Upper lobe of right lung (tissue), 1 donor: ENCODE measurements at regions not wholly inside any gene's neighbourhood (a gene's known extent, or its start where the extent isn't known, plus 50 kb on each side); places are given as distances from the start of the nearest gene placed in this dataset.
"Not testable (repeated sequence)": the region's sequence is repeated elsewhere in the genome, so short reads cannot be mapped to it uniquely, and the experiment has no call there.

Source experiments
- ATAC-seq: fragments of 200-7000 bp; cut with Tn5 transposase; one replicate; pipeline ENCODE4 v1.9.1; 2020; ENCODE audit warnings: mild to moderate bottlenecking, moderate library complexity
- DNase-seq: peaks from one replicate; pipeline ENCODE4 v3.0.0-alpha.2; 2020
- H3K27ac ChIP-seq: fragments of 200-600 bp; one replicate; pipeline ENCODE4 v1.8.0; 2022
- H3K27me3 ChIP-seq: fragments of 200-600 bp; one replicate; pipeline ENCODE4 v1.8.0; 2022; ENCODE audit warnings: mild to moderate bottlenecking
- H3K36me3 ChIP-seq: fragments of 200-600 bp; one replicate; pipeline ENCODE4 v1.8.0; 2022
- H3K4me1 ChIP-seq: fragments of 200-600 bp; one replicate; pipeline ENCODE4 v1.8.0; 2022
- H3K4me3 ChIP-seq: fragments of 200-600 bp; one replicate; pipeline ENCODE4 v1.8.0; 2022; ENCODE audit warnings: mild to moderate bottlenecking
- H3K9me3 ChIP-seq: fragments of 200-600 bp; one replicate; pipeline ENCODE4 v1.8.0; 2022
- intact Hi-C: fragments of 100-400 bp; cut with DNase I; formaldehyde crosslinking; loops from one replicate; pipeline ENCODE4 v1.11.0; 2022
- TF ChIP-seq, protein P1 (sequence below): fragments of 200-600 bp; IDR thresholded peaks from one replicate; pipeline ENCODE4 v1.8.0; 2022; ENCODE audit warnings: antibody characterized with exemption
- donor health status: DM: no; HTN: yes; CAD: no; lungs with severe emphysema.

GRCh38 chr13:39930544-39931444 lies 275.3 kb downstream of the COG6 start:
- TF ChIP-seq, protein P1, sequence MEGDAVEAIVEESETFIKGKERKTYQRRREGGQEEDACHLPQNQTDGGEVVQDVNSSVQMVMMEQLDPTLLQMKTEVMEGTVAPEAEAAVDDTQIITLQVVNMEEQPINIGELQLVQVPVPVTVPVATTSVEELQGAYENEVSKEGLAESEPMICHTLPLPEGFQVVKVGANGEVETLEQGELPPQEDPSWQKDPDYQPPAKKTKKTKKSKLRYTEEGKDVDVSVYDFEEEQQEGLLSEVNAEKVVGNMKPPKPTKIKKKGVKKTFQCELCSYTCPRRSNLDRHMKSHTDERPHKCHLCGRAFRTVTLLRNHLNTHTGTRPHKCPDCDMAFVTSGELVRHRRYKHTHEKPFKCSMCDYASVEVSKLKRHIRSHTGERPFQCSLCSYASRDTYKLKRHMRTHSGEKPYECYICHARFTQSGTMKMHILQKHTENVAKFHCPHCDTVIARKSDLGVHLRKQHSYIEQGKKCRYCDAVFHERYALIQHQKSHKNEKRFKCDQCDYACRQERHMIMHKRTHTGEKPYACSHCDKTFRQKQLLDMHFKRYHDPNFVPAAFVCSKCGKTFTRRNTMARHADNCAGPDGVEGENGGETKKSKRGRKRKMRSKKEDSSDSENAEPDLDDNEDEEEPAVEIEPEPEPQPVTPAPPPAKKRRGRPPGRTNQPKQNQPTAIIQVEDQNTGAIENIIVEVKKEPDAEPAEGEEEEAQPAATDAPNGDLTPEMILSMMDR, result no peak

GRCh38 chr13:39931505-39931904 lies 276.0 kb downstream of the COG6 start:
- H3K36me3 ChIP-seq, result no peaks in the 10 kb centered on the region
- intact Hi-C loops, result no loop called here
- no peaks in the 10 kb centered on the region for H3K4me1 ChIP-seq
- H3K9me3 ChIP-seq, result no peaks in the 10 kb centered on the region
- H3K4me3 ChIP-seq, result no peak overlapping the region
- DNase-seq (no peak), ATAC-seq (no peak)
- no peak overlapping the region for H3K27ac ChIP-seq
- TF ChIP-seq, protein P1, result no peak
- no peaks in the 10 kb centered on the region for H3K27me3 ChIP-seq

More at GRCh38 chr13:39930544-39931444, 275.3 kb downstream of the COG6 start:
- H3K27ac ChIP-seq, result no peak overlapping the region
- intact Hi-C loops, result no loop called here
- no peaks in the 10 kb centered on the region for H3K9me3 ChIP-seq
- no peak overlapping the region for H3K4me3 ChIP-seq
- ATAC-seq (no peak), DNase-seq (no peak)
- H3K27me3 ChIP-seq, result no peaks in the 10 kb centered on the region
- H3K4me1 ChIP-seq, result no peaks in the 10 kb centered on the region
- H3K36me3 ChIP-seq, result no peaks in the 10 kb centered on the region

- H3K27ac ChIP-seq, H3K4me3 ChIP-seq, H3K4me1 ChIP-seq, H3K36me3 ChIP-seq, H3K9me3 ChIP-seq, intact Hi-C loops, ATAC-seq, DNase-seq, H3K27me3 ChIP-seq: not testable (repeated sequence)
Observed at GRCh38 chr13:39932514-39932913, 277.1 kb downstream of the COG6 start.

- no peaks in the 10 kb centered on the region for H3K4me1 ChIP-seq
- DNase-seq (no peak), ATAC-seq (no peak)
- H3K27me3 ChIP-seq, result no peaks in the 10 kb centered on the region
- H3K4me3 ChIP-seq, result no peak overlapping the region
- intact Hi-C loops, result no loop called here
- no peak overlapping the region for H3K27ac ChIP-seq
- H3K36me3 ChIP-seq, result no peaks in the 10 kb centered on the region
- no peaks in the 10 kb centered on the region for H3K9me3 ChIP-seq
- TF ChIP-seq, protein P1, result no peak
Observed at GRCh38 chr13:39935155-39935554, 279.7 kb downstream of the COG6 start.

DNA sequence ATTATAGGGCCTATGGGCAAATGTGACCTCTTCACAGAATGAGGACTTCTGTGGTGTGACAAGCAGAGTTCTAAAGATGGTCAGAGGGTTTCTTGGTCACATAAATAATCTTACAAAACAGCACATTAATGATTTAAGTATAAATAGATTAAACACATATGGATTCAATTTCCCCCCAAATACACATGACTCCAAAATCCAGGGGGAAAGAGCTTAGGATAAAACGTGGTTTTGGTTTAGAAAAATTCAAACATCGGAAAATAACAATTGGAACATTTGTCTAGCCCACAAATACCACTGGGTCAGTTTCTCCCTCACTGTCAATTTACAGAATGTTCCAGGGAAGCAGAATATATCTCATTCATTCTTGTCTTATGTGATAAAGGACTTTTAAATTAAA lies 283.1 kb downstream of the COG6 start:
- intact Hi-C loops, result no loop called here
- Histone ChIP-seq H3K4me1 (no peaks in the 10 kb centered on the region), H3K36me3 (no peaks in the 10 kb centered on the region), H3K4me3 (no peak overlapping the region), H3K27me3 (no peaks in the 10 kb centered on the region), H3K9me3 (no peaks in the 10 kb centered on the region), H3K27ac (no peak overlapping the region)
- ATAC-seq (no peak), DNase-seq (no peak)
- TF ChIP-seq, protein P1, result no peak

GRCh38 chr13:39941236-39941635 lies 285.8 kb downstream of the COG6 start:
- H3K9me3 ChIP-seq, result no peaks in the 10 kb centered on the region
- intact Hi-C loops, result no loop called here

More at GRCh38 chr13:39941236-39941635, 285.8 kb downstream of the COG6 start:
- DNase-seq (no peak), ATAC-seq (no peak)
- TF ChIP-seq, protein P1, result no peak
- Histone ChIP-seq H3K27me3 (no peaks in the 10 kb centered on the region), H3K27ac (no peak overlapping the region), H3K36me3 (no peaks in the 10 kb centered on the region), H3K4me1 (no peaks in the 10 kb centered on the region), H3K4me3 (no peak overlapping the region)
